SK-N-MC (cell line): ENCODE measurements at regions not wholly inside any gene's neighbourhood (a gene's known extent, or its start where the extent isn't known, plus 50 kb on each side); places are given as distances from the start of the nearest gene placed in this dataset.

Source experiments
- EZH2 ChIP-seq: fragments of 200-600 bp; sonication (generic); IDR thresholded peaks from one replicate; pipeline ENCODE4 v1.6.1; 2017; ENCODE audit warnings: antibody characterized with exemption
- POLR2AphosphoS5 ChIP-seq: IDR thresholded peaks from 2 replicates; pipeline ENCODE4 v1.6.1; 2012; ENCODE audit warnings: mild to moderate bottlenecking, low read depth, low read length, borderline replicate concordance

GRCh38 chr18:27845897-27846296, 331.0 kb downstream of the CDH2 start:
- TF ChIP-seq EZH2 (no peak), POLR2AphosphoS5 (no peak)
